ENCODE measurements at regions not wholly inside any gene's neighbourhood (a gene's known extent, or its start where the extent isn't known, plus 50 kb on each side); places are given as distances from the start of the nearest gene placed in this dataset.

GRCh38 chr4:79489506-79489905 is 81.5 kb upstream of the GK2 start (continued):
- TF ChIP-seq ESRRA (IDR thresholded peaks at IDR 0.05; ENCODE audit: low read length) (no peak), EZH2 (IDR thresholded peaks at IDR 0.05; ENCODE audit: borderline replicate concordance, control insufficient read depth, low read depth, low read length) (no peak), GABPA (IDR thresholded peaks at IDR 0.05; ENCODE audit: low read depth) (no peak), E2F4 (IDR thresholded peaks at IDR 0.05; ENCODE audit: low read depth, low read length) (no peak), ETV6 (conservative IDR thresholded peaks at IDR 0.05 in 1 of 2, IDR thresholded peaks at IDR 0.05 in 1 of 2; ENCODE audit: borderline replicate concordance in 1 of 2, low read depth in 1 of 2) (no peak), MEF2A (IDR thresholded peaks at IDR 0.05; ENCODE audit: insufficient read depth, low read depth, low read length) (no peak), SKIL (IDR thresholded peaks at IDR 0.05; ENCODE audit: low read depth, poor library complexity, severe bottlenecking) (no peak), SIX5 (IDR thresholded peaks at IDR 0.05; ENCODE audit: low read depth, low read length, severe bottlenecking) (no peak), MXI1 (IDR thresholded peaks at IDR 0.05; ENCODE audit: low read depth, low read length) (no peak), LARP7 (IDR thresholded peaks at IDR 0.05) (no peak), CTCF (IDR thresholded peaks at IDR 0.05 in 2 of 3, conservative IDR thresholded peaks at IDR 0.05 in 1 of 3; ENCODE audit: control insufficient read depth in 2 of 3, extremely low read depth in 1 of 3, insufficient read depth in 1 of 3, low read depth in 3 of 3, low read length in 3 of 3) (no peak)
